ENCODE measurements at regions not wholly inside any gene's neighbourhood (a gene's known extent, or its start where the extent isn't known, plus 50 kb on each side); places are given as distances from the start of the nearest gene placed in this dataset.
"Not testable (repeated sequence)": the region's sequence is repeated elsewhere in the genome, so short reads cannot be mapped to it uniquely, and the experiment has no call there.

GRCh38 chr12:124475295-124476010, 92.0 kb downstream of the NCOR2 start:
- DNase-seq (ENCODE audit: low spot score), result no peak

DNA sequence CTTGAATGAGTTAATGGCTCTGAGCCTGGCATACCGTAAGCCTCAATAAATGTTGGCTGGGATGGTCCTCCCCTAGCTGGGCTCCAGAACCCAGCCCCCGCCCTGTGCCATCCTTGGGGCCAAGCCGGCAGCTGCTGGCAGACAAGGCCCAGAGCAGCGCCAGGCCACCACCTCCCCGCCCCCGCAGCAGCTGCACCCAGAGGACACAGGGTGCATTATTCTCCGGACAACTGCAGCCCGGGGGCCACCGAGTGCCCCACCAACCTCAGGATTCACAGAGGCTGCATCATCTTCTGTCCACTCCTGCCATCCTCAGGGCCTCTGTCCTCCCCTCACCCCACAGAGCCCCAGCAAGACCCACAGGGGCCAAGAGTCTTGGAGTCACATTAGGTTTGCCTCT, 92.7 kb downstream of the NCOR2 start:
- no peak for DNase-seq (ENCODE audit: low spot score)

GRCh38 chr12:124472690-124473279, 94.6 kb downstream of the NCOR2 start:
- DNase-seq (ENCODE audit: low spot score), result no peak

DNA sequence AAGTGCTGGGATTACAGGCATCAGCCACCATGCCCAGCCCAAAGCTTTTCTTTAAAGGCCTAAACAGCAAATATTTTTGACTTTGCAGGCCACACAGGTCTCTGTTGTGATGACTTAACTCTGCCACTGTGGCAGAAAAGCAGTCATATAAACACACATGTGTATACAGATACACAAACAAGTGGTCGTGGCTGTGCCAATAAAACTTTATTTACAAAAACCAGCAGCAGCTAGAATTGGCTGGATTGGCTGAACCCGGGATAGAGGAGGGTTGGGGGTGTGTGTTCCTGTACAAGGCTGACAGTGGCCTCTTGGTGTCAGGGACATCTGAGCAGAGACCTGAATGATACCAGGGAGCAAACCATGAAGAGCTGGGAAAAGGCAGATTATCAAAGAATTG, 95.6 kb downstream of the NCOR2 start:
- no peak for DNase-seq (ENCODE audit: low spot score)

DNA sequence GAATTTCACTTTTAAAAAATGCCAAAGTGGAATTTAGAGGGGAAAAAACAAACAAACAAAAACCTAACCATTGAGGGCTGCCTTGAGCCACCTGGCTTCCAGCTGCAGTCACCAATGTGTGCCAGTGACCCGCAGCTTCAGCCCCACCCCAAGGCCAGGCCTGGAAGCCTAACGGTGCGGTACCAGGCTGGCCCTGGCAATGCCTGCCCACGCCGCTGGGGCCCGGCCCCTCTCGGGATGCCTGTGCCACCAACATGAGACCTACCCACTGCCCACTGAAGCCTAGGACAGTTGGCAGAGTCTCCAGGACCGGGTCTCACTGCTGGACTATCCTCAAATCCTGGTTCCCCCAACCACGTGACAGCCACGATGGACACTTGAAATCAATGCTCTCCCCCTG, 96.6 kb downstream of the NCOR2 start:
- DNase-seq (ENCODE audit: low spot score), result no peak

DNA sequence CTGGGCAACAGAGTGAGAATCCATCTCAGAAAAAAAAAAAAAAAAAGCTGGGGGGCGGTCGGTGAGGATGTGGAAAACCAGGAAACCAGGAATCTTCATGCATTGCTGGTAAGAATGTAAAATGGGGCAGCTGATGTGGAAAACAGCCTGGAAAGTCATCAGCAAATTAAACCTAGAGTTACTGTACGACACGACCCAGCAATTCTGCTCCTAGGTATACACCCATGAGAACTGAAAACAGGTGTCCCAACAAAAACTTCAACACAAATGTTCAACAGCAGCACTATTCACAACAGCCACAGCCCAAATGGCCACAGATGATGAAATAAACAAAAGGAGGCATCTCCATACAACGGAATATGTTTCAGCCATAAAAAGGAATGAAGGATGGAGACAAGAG, 97.3 kb downstream of the NCOR2 start:
- no peak for DNase-seq (ENCODE audit: low spot score)

- peak; percentile 38 for DNase-seq (ENCODE audit: low spot score)
Measured at GRCh38 chr12:124469193-124469888, 98.1 kb downstream of the NCOR2 start.

DNA sequence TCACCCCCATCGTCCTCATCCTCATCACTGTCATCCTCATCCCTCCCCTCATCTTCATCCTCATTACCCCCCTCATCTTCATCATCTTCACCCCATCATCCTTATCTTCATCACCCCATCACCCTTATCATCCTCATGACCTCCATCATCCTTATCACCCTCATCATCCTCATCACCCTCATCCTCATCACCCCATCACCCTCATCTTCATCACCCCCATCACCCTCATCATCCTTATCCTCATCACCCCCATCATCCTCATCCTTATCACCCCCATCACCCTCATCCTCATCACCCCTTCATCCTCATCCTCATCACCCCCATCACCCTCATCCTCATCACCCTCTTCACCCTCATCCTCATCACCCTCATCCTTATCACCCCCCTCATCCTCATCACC, 99.9 kb downstream of the NCOR2 start:
- DNase-seq (ENCODE audit: low spot score), result not testable (repeated sequence)

- DNase-seq (ENCODE audit: low spot score), result no peak
Measured at GRCh38 chr12:124466216-124467128, 100.9 kb downstream of the NCOR2 start.

DNA sequence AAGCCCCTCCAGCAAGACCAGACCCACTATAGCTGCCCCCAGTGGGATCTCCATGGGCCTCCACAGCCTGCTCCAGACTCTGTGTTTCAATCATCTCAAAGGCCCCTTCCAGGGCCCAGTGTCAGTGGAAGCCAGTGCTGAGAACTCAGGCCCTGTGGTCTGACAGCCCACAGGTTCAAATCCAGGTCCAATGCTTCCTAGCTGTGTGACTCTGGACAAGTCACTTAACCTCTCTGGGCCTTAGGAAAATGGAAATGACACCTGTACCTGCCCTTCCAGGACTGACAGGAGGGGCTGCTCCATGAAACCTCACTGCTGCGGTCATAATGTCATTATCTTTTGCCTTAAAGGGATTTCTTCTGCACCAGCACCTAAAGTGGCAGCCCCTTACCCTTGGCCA, 101.9 kb downstream of the NCOR2 start:
- DNase-seq (ENCODE audit: low spot score), result no peak

DNA sequence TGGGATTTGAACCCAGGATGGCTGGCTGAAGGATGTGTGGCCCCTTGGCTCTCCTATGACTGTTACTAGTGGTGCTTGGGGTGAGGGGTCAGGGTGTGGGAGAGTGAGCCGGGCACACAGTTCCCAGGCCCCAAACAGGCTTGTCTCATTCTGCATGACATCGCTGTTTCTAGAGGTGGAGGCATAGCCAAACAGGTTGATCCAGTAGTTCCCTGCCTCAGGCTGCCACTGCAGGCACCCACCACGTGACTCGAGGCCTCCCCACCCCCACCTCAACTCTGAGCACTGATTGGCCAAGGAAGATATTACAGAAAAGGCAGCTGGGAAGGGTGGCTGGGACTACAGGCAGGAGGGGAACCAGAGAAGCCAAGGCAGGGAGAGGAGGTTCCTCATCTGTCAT, 102.6 kb downstream of the NCOR2 start:
- DNase-seq (ENCODE audit: low spot score), result no peak

DNA sequence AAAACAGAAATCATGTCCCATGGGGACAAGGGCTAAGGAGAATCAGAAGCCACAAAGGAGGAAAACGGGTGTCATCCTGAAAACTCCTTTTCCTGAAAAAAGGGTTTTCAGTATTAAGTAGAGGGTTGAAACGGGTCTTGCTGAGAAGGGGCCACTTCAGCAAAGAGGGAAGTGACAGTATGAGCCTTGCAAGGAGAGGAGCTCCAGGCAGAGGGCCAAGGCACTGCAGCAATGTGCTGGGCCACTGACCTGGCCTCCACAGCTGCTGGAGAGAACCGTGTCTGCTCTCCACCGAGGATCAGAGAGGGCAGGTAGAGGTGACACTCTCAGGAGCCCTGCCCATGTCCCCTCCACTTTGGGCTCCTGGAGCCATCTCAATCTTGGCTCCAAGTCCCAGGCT, 103.3 kb downstream of the NCOR2 start:
- no peak for DNase-seq (ENCODE audit: low spot score)

GRCh38 chr12:124463341-124463921, 104.0 kb downstream of the NCOR2 start:
- no peak for DNase-seq (ENCODE audit: low spot score)

- DNase-seq (ENCODE audit: low spot score), result no peak
Measured at GRCh38 chr12:124462750-124463149, 104.7 kb downstream of the NCOR2 start.

DNA sequence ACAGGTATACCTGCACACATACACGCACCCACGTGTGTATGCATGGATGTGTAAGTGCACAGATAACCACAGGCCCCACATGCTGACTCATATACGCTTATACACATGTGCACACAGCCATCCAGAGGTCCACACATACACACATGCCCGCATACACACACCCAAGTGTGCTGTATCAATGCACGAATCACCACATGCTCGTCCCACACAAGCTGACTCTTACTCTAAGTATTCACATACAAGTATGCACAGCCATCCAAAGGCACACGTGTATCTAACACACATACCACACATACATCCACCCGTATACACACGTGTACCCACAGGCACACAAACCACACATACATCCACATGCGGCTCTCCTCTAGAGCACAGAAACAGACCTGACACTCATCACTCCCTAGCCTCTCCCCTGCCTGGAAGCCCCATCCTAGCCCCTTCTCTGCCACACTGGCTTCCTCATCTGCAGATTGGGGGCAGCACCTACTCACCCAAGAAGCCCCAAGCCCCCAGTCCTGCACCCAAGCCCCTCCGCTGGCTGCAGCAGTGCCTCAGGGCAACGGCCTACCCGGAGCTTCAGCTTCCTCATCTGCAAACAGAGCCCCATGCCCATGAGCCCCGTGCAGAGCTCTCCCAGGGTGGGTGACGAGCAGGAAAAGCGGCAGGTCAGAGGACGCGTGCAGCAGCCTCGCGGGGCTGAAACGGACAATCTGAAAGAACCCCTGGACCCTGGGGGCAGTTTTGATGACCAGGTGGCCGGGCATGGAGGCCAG, 105.4 kb downstream of the NCOR2 start:
- DNase-seq (ENCODE audit: low spot score), result no peak

GRCh38 chr12:124461241-124461673, 106.2 kb downstream of the NCOR2 start:
- DNase-seq (ENCODE audit: low spot score), result no peak

- no peak for DNase-seq (ENCODE audit: low spot score)
Measured at GRCh38 chr12:124460771-124461170, 106.6 kb downstream of the NCOR2 start.

- no peak for DNase-seq (ENCODE audit: low spot score)
Measured at GRCh38 chr12:124459852-124460645, 107.4 kb downstream of the NCOR2 start.

- no peak for DNase-seq (ENCODE audit: low spot score)
Measured at GRCh38 chr12:124458992-124459851, 108.2 kb downstream of the NCOR2 start.
